ENCODE measurements at regions not wholly inside any gene's neighbourhood (a gene's known extent, or its start where the extent isn't known, plus 50 kb on each side); places are given as distances from the start of the nearest gene placed in this dataset.

GRCh38 chr21:14657241-14658008 is 111.3 kb upstream of the SAMSN1 start:
- no peak for DNase-seq
- TF ChIP-seq EP300 (IDR thresholded peaks at IDR 0.05) (no peak), POLR2AphosphoS5 (IDR thresholded peaks at IDR 0.05) (no peak), POLR2A (IDR thresholded peaks at IDR 0.05) (no peak)
- TF ChIP-seq, protein P1, sequence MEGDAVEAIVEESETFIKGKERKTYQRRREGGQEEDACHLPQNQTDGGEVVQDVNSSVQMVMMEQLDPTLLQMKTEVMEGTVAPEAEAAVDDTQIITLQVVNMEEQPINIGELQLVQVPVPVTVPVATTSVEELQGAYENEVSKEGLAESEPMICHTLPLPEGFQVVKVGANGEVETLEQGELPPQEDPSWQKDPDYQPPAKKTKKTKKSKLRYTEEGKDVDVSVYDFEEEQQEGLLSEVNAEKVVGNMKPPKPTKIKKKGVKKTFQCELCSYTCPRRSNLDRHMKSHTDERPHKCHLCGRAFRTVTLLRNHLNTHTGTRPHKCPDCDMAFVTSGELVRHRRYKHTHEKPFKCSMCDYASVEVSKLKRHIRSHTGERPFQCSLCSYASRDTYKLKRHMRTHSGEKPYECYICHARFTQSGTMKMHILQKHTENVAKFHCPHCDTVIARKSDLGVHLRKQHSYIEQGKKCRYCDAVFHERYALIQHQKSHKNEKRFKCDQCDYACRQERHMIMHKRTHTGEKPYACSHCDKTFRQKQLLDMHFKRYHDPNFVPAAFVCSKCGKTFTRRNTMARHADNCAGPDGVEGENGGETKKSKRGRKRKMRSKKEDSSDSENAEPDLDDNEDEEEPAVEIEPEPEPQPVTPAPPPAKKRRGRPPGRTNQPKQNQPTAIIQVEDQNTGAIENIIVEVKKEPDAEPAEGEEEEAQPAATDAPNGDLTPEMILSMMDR (IDR thresholded peaks at IDR 0.05) = no peak
- Histone ChIP-seq H3K36me3 (no peaks in the 10 kb centered on the region), H3K27ac (no peak overlapping the region), H3K4me3 (no peak overlapping the region), H3K9me3 (no peaks in the 10 kb centered on the region), H3K27me3 (no peaks in the 10 kb centered on the region), H3K4me1 (no peaks in the 10 kb centered on the region)
- ATAC-seq (ENCODE audit: low FRiP score in 2 of 2) = no peak
- 88 to 90% methylated on average over 10 of the region's 10 CpGs for WGBS, 2 donors

- DNase-seq (no peak), ATAC-seq (ENCODE audit: low FRiP score in 2 of 2) (no peak)
- H3K27me3 ChIP-seq = no peaks in the 10 kb centered on the region
- no peaks in the 10 kb centered on the region for H3K36me3 ChIP-seq
- H3K4me3 ChIP-seq = no peak overlapping the region
- H3K9me3 ChIP-seq = peaks cover 0 to 4% (median 0%) of the 10 kb centered on the region in 4 donors
- WGBS, 2 donors = 89 to 90% methylated on average over 1 of the region's 1 CpG
- H3K4me1 ChIP-seq = no peaks in the 10 kb centered on the region
- TF ChIP-seq POLR2AphosphoS5 (IDR thresholded peaks at IDR 0.05) (no peak), EP300 (IDR thresholded peaks at IDR 0.05) (no peak), POLR2A (IDR thresholded peaks at IDR 0.05) (no peak)
- TF ChIP-seq, protein P1 (IDR thresholded peaks at IDR 0.05) = no peak
- no peak overlapping the region for H3K27ac ChIP-seq
Observed at GRCh38 chr21:14646893-14647292, 100.8 kb upstream of the SAMSN1 start.

DNA sequence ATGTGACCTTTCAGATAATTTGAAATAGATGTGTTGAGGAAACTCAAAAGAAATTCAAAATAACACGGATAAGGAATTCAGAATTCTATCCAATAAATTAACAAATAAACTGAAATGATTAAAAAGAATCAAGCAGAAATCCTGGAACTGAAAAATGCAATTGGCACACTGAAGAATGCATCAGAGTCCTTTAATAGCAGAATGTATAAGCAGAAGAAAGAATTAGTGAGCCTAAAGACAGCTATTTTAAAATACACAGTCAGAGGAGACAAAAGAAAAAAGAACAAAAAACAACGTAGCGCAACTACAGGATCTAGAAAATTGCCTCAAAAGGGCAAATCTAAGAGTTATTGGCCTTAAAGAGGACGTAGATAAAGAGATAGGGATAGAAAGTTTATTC is 99.6 kb upstream of the SAMSN1 start:
- no peak for TF ChIP-seq EP300 (IDR thresholded peaks at IDR 0.05)
- no peak for TF ChIP-seq POLR2A (IDR thresholded peaks at IDR 0.05)
- TF ChIP-seq POLR2AphosphoS5 (IDR thresholded peaks at IDR 0.05) = no peak
- TF ChIP-seq, protein P1 (IDR thresholded peaks at IDR 0.05) = no peak

DNA sequence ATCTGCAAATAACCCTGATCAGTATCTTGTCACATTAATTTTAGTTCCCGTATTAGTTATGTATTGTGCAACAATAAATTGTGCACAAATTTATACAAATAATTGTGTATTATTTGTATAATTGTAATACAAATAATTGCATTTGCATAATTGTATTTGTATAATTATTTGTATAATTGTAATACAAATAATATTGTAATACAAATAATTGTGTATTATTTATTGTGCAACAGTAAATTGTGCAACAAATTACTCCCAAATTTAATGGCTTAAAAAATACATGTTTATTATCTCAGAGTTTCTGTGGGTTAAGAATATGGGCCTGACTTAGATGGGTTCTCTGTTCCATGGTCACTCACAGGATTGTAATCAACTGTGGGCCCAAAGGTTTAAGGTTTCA is 86.2 kb upstream of the SAMSN1 start:
- no peaks in the 10 kb centered on the region for H3K4me1 ChIP-seq
- DNase-seq (no peak), ATAC-seq (ENCODE audit: low FRiP score in 2 of 2) (no peak)
- H3K27me3 ChIP-seq = no peaks in the 10 kb centered on the region
- 98 to 100% methylated on average over 1 of the region's 1 CpG for WGBS, 2 donors
- H3K27ac ChIP-seq = no peak overlapping the region
- no peak overlapping the region for H3K4me3 ChIP-seq
- no peaks in the 10 kb centered on the region for H3K36me3 ChIP-seq
- TF ChIP-seq EP300 (IDR thresholded peaks at IDR 0.05) (no peak), POLR2A (IDR thresholded peaks at IDR 0.05) (no peak), POLR2AphosphoS5 (IDR thresholded peaks at IDR 0.05) (no peak)
- TF ChIP-seq, protein P1 (IDR thresholded peaks at IDR 0.05) = no peak
- H3K9me3 ChIP-seq = no peaks in the 10 kb centered on the region

More for the DNA sequence above, 99.6 kb upstream of the SAMSN1 start:
- ATAC-seq (ENCODE audit: low FRiP score in 2 of 2) (no peak), DNase-seq (no peak)
- H3K27me3 ChIP-seq = no peaks in the 10 kb centered on the region
- no peak overlapping the region for H3K27ac ChIP-seq
- WGBS, 2 donors = 80 to 83% methylated on average over 4 of the region's 4 CpGs
- no peaks in the 10 kb centered on the region for H3K4me1 ChIP-seq
- no peaks in the 10 kb centered on the region for H3K36me3 ChIP-seq
- no peak overlapping the region for H3K4me3 ChIP-seq
- H3K9me3 ChIP-seq = peaks cover 0 to 4% (median 0%) of the 10 kb centered on the region in 4 donors

DNA sequence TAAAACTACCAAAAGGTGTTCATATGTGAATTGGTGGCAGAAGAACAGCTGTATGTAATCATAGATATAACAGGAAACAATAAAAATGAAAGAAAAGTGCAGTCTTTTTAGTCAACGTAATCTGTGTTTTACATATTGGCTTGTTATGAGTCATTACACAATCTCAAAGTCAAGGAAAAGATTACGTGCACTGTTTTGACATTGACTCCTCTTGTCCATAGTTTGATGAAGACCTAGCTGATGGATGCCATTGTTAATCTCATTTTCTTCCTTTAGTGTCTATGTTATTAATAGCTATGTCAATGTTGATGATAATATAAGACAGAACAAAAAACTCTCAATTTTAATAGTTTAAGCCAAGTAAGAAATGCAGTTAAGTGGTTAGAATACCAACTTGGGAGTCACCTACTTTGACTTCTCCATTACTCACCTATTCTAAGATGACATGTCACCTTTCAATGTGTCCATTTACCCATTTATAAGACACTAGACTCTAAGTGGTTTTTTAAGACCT is 84.5 kb upstream of the SAMSN1 start:
- TF ChIP-seq POLR2A (IDR thresholded peaks at IDR 0.05) = no peak
- no peak for TF ChIP-seq EP300 (IDR thresholded peaks at IDR 0.05)
- no peak for TF ChIP-seq POLR2AphosphoS5 (IDR thresholded peaks at IDR 0.05)
- TF ChIP-seq, protein P1 (IDR thresholded peaks at IDR 0.05) = no peak

More for the DNA sequence above, 84.5 kb upstream of the SAMSN1 start:
- H3K36me3 ChIP-seq = no peaks in the 10 kb centered on the region
- no peak overlapping the region for H3K27ac ChIP-seq
- 35 to 37% methylated on average over 2 of the region's 2 CpGs for WGBS, 2 donors
- H3K4me1 ChIP-seq = no peaks in the 10 kb centered on the region
- no peak overlapping the region for H3K4me3 ChIP-seq
- H3K27me3 ChIP-seq = no peaks in the 10 kb centered on the region
- H3K9me3 ChIP-seq = no peaks in the 10 kb centered on the region
- ATAC-seq (ENCODE audit: low FRiP score in 2 of 2) = no peak
- no peak for DNase-seq
